ENCODE measurements at regions not wholly inside any gene's neighbourhood (a gene's known extent, or its start where the extent isn't known, plus 50 kb on each side); places are given as distances from the start of the nearest gene placed in this dataset.

GRCh38 chr9:89696780-89697179, 92.0 kb downstream of the GADD45G start:
- DNase-seq (ENCODE audit: low spot score) = no peak

- DNase-seq (ENCODE audit: low spot score) = no peak
Measured at GRCh38 chr9:89697553-89697952, 92.7 kb downstream of the GADD45G start.

GRCh38 chr9:89698411-89699005, 93.7 kb downstream of the GADD45G start:
- DNase-seq (ENCODE audit: low spot score) = no peak

- no peak for DNase-seq (ENCODE audit: low spot score)
Measured at GRCh38 chr9:89699646-89700045, 94.8 kb downstream of the GADD45G start.

DNA sequence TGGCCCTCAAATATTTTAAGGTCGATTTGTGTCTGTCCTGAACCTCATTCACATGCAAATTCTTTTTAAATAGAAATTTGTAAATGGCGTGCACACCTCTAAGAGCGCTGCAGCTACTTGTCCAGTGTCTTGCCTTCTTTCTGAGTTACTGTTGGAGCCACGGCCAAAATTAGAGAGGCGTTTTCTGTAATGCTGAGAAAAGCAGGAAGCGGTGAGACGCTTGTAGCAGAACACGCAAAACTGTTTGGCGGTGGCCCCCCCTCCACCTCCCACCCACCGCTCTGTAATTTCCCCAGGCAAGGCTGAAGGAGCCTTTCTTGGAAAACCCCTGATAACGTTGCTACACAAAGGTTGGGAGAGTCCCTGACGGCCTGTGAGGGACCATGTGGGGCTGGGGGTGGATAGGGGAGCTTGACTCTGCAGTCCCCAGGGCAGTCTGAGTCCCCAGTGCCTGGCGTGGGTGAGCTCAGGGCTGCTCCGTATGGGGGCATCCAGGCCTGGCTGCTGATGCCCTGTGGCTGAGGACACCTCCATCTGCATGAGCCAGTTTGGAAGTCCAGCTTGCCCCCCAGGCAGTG, 96.5 kb downstream of the GADD45G start:
- DNase-seq (ENCODE audit: low spot score) = no peak

- DNase-seq (ENCODE audit: low spot score) = no peak
Measured at GRCh38 chr9:89702401-89702800, 97.6 kb downstream of the GADD45G start.

- DNase-seq (ENCODE audit: low spot score) = no peak
Measured at GRCh38 chr9:89705651-89706050, 100.8 kb downstream of the GADD45G start.

GRCh38 chr9:89706086-89706485, 101.3 kb downstream of the GADD45G start:
- DNase-seq (ENCODE audit: low spot score) = no peak

DNA sequence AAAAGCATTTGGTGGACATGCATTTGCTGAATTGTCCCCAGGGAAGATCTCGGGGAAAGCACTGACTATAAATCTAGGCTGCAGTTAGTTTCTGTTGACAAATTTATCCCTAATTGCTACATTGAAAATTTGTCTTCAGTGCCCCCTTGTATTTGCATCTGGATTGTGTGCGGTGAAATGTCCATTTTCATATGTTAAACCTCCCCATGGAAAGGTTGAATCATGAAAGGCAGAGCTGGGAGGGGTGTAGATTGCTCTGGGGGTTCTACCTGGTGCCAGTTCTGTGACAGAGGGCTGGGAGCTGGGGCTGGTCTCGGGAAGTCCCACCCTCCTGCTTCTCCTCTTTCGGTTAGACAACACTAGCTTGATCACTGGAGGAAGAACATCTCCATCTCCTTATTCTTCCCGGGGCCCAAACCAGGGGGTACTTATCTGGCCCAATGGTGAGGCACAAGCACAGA, 101.9 kb downstream of the GADD45G start:
- no peak for DNase-seq (ENCODE audit: low spot score)

GRCh38 chr9:89710697-89711096, 105.9 kb downstream of the GADD45G start:
- no peak for DNase-seq (ENCODE audit: low spot score)

DNA sequence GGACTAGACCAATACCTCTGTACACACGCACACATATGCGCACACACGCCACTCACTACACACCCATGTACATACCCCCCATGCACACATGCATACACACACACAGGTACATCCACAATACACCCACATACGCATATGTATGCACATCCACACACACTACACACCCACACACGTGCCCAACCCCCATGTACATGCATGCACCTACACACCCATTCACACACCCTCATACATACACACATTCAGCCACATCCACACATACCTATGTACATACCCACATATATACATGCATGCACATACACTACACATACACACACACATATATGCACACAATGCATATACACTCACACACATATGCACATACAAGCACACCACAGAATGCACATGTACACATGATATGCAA, 107.1 kb downstream of the GADD45G start:
- DNase-seq (ENCODE audit: low spot score) = no peak

- no peak for DNase-seq (ENCODE audit: low spot score)
Measured at GRCh38 chr9:89712283-89712682, 107.5 kb downstream of the GADD45G start.

DNA sequence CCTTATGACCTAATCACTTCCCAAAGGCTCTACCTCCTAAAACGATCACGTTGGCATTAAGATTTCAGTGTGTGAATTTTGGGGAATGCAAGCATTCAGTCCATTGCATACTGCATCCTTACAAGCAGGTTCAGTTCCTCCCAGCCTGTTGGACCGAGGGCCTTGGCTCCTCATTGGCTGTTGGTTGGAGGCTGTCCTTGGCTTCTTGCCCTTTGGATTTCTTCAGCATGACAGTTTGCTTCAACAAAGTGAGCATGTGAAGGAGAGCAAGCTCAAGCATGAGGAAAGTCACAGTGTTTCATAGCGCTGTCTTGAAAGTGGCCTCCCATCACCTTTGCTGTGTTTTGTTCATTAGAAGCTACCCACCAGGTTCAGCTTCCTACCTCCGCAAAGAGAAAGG, 109.5 kb downstream of the GADD45G start:
- DNase-seq (ENCODE audit: low spot score) = no peak

DNA sequence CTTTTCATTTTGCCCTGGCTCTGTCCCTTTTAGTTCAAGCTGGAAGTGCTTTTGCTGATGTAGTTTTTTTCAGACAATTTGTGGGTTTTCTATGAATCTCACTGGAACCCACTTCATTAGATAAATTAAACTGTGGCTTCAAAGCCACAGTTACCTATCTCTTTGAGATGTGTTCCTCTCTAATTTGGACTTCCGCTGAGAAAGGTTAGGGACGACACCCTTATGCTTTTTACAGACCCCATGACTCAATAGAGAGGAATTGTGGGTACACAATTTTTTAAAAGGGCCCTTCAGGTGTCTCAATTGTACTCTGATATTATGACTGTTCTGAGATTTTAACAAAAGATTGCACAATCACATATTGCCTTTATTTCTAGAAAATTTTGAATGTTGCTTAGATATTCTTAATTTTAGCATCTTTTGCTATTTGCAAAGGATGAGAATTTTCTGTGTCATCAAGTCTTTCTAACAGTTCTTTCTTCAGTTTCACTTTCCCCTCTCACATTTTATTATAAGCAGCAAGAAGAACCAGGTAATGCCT, 110.6 kb downstream of the GADD45G start:
- DNase-seq (ENCODE audit: low spot score) = no peak

DNA sequence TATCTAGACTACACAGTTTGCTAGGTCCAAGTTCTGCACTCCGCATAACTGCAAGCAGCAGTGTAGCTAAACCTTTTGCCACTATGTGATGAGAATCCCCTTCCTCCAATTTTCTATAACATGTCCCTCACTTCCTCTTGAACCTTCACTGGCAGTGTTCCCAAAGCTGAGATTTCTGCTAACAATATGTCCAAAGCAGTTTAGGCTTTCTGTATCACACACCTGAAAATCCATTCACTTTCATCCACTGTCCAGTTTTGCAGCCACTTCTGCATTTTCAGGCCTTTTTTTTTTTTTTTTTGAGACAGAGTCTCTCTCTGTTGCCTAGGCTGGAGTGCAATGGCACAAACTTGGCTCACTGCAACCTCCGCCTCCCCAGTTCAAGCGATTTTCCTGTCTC, 111.1 kb downstream of the GADD45G start:
- no peak for DNase-seq (ENCODE audit: low spot score)

GRCh38 chr9:89716559-89716958, 111.7 kb downstream of the GADD45G start:
- DNase-seq (ENCODE audit: low spot score) = no peak

DNA sequence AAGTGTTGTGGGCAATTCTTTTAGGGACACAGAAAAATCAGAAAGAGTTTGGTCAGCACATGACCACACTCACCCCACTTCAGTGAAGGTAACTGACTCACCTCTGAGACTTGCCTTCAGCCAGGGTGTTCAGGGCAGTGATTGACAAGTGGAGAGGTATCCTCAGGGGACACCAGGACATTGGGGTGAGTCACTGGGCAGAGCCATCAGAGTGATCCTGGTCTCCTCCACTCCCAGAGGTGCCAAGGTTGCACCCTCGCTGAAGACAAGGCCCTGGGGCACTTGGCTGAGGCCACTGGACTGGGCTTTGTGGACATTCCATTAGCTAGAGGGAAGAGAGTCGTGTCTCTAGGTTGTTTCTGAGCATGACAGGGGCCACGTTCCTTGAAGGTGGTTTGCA, 113.4 kb downstream of the GADD45G start:
- DNase-seq (ENCODE audit: low spot score) = no peak

DNA sequence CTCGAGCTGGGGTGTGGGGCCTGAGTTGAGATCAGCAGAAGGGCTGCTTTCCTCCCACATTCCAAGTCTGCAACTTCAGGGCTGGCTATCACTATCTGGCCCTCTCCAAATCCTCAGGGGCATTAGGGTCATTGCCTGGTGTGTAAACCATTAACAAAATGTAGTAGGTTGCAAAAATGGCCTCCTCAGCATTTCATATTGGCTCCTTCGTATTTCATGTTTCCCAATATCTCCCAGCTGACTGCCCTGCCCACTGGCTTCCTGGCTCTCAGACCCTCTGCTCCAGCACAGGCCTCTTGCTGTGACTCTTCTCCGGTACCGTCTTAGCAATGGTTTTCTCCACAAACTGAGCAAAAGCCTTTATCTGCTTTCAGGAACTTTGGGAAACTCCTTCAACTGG, 113.8 kb downstream of the GADD45G start:
- no peak for DNase-seq (ENCODE audit: low spot score)

- no peak for DNase-seq (ENCODE audit: low spot score)
Measured at GRCh38 chr9:89719202-89719601, 114.4 kb downstream of the GADD45G start.

GRCh38 chr9:89720696-89721175, 115.9 kb downstream of the GADD45G start:
- DNase-seq (ENCODE audit: low spot score) = no peak

GRCh38 chr9:89721176-89721700, 116.4 kb downstream of the GADD45G start:
- DNase-seq (ENCODE audit: low spot score) = no peak

- no peak for DNase-seq (ENCODE audit: low spot score)
Measured at GRCh38 chr9:89721971-89722530, 117.2 kb downstream of the GADD45G start.

DNA sequence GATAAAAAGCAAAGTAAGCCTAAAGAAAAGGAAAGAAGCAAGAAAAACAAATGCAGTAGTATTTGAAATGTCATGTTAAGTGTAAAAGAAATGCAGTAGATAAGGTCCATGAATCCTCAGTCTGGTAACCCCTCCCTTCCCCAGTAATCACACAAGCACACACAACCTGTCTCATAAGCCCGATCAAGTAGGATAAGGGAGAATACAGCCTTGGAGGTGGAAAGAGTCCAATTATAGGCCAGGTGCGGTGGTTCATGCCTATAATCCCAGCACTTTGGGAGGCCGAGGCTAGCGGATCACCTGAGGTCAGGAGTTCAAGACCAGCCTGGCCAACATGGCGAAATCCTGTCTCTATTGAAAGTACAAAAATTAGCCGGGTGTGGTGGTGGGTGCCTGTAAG, 117.9 kb downstream of the GADD45G start:
- no peak for DNase-seq (ENCODE audit: low spot score)
